Adrenal gland (tissue), 9 donors: ENCODE measurements at regions not wholly inside any gene's neighbourhood (a gene's known extent, or its start where the extent isn't known, plus 50 kb on each side); places are given as distances from the start of the nearest gene placed in this dataset.

ENCODE experiments used
- DNase-seq, 7 donors: peaks; one replicate each; pipeline ENCODE4 v3.0.0-alpha.2; 2019 to 2020
- H3K27ac ChIP-seq, 5 donors: fragments of 200-600 bp; sonication (generic) in 4 of 5; 1 replicate in 3 of 5; 2 replicates in 2 of 5; pipeline versions ENCODE4 v1.5.1 to v1.8.0; 2016 to 2020; ENCODE audit warnings: mild to moderate bottlenecking in 1 of 5
- H3K27me3 ChIP-seq: fragments of 200-600 bp; 2 replicates; pipeline ENCODE4 v1.8.0; 2021
- H3K36me3 ChIP-seq, 2 donors: fragments of 200-600 bp; replicated peaks in 1 of 2; 1 replicate in 1 of 2; 2 replicates in 1 of 2; pipeline versions ENCODE4 v1.5.1 to v1.8.0; 2018 to 2022
- H3K4me1 ChIP-seq, 2 donors: fragments of 200-600 bp; replicated peaks in 1 of 2; 1 replicate in 1 of 2; 2 replicates in 1 of 2; pipeline versions ENCODE4 v1.5.1 to v1.8.0; 2018 to 2021
- H3K4me3 ChIP-seq, 4 donors: fragments of 200-600 bp; sonication (generic) in 3 of 4; one replicate each; pipeline ENCODE4 v1.5.1; 2016 to 2018
- H3K9me3 ChIP-seq, 3 donors: fragments of 200-600 bp; sonication (generic) in 1 of 3; replicated peaks in 1 of 3; 1 replicate in 2 of 3; 2 replicates in 1 of 3; pipeline versions ENCODE4 v1.5.1 to v1.8.0; 2016 to 2021
- POLR2A ChIP-seq, 2 donors: fragments of 450-650 bp; IDR thresholded peaks; one replicate each; pipeline ENCODE4 v1.6.1; 2017; ENCODE audit warnings: antibody characterized with exemption in 2 of 2, mild to moderate bottlenecking in 2 of 2, moderate library complexity in 1 of 2
- WGBS, 4 donors: extraction: QIAGEN DNeasy Blood & Tissue Kit in 2 of 4; methylation state at CpG; one replicate each; pipeline versions ENCODE4 v1.1.5 to v1.1.7; 2013 to 2017; 5-methylcytosine and 5-hydroxymethylcytosine counted together
- intact Hi-C, 2 donors: fragments of 100-400 bp; cut with DNase I; formaldehyde crosslinking; loops; one replicate each; pipeline versions ENCODE4 v1.14.1 to v1.15.0; 2022 to 2023
- TF ChIP-seq, protein P1 (sequence below), 6 experiments: fragments of 450-650 bp in 4 of 6; fragments of 200-600 bp in 2 of 6; sonication (generic) in 1 of 6; IDR thresholded peaks; 1 replicate in 5 of 6; 2 replicates in 1 of 6; pipeline versions ENCODE4 v1.5.1 to v1.8.0; 2016 to 2021; ENCODE audit warnings: antibody characterized with exemption in 6 of 6, mild to moderate bottlenecking in 2 of 6, moderate library complexity in 1 of 6
- donor health status: healthy with polysubstance abuse.
- donor health status: Bipolar disorder and iron deficiency.
- donor health status: DM: yes; HTN: yes; CAD: no.
- donor health status: DM: no; HTN: no; CAD: no.
- donor health status: DM: no; HTN: no; CAD: no.

DNA sequence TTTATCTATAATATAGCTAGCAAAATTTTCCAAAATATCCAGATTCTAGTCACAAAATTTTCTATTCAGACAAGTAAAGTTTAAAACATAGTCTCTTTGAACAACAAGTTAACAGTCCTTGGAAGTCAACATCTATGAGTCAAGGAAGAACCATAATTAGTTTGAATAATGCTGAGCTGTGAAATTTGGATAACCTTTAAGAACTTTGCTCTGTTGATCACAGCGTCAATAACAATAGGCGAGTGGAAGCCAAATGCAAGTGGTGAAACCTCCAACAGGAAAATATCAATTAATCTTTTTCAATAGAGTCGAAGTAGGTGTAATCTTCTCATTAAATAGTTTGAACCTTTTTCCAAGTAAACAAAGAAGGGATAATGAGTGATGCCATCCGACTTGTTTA is 466.6 kb downstream of the FOXG1 start:
- no peak for DNase-seq
- Histone ChIP-seq H3K4me3 (no peak overlapping the region), H3K36me3 (no peaks in the 10 kb centered on the region), H3K27ac (no peak overlapping the region), H3K9me3 (no peaks in the 10 kb centered on the region), H3K4me1 (no peaks in the 10 kb centered on the region), H3K27me3 (no peaks in the 10 kb centered on the region)
- no peak for TF ChIP-seq POLR2A (IDR thresholded peaks at IDR 0.05)
- TF ChIP-seq, protein P1, sequence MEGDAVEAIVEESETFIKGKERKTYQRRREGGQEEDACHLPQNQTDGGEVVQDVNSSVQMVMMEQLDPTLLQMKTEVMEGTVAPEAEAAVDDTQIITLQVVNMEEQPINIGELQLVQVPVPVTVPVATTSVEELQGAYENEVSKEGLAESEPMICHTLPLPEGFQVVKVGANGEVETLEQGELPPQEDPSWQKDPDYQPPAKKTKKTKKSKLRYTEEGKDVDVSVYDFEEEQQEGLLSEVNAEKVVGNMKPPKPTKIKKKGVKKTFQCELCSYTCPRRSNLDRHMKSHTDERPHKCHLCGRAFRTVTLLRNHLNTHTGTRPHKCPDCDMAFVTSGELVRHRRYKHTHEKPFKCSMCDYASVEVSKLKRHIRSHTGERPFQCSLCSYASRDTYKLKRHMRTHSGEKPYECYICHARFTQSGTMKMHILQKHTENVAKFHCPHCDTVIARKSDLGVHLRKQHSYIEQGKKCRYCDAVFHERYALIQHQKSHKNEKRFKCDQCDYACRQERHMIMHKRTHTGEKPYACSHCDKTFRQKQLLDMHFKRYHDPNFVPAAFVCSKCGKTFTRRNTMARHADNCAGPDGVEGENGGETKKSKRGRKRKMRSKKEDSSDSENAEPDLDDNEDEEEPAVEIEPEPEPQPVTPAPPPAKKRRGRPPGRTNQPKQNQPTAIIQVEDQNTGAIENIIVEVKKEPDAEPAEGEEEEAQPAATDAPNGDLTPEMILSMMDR (IDR thresholded peaks at IDR 0.05), result no peak
- intact Hi-C loops, result no loop called here
- WGBS, 4 donors, result 41 to 48% (median 44%) methylated on average over 4 of the region's 4 CpGs

DNA sequence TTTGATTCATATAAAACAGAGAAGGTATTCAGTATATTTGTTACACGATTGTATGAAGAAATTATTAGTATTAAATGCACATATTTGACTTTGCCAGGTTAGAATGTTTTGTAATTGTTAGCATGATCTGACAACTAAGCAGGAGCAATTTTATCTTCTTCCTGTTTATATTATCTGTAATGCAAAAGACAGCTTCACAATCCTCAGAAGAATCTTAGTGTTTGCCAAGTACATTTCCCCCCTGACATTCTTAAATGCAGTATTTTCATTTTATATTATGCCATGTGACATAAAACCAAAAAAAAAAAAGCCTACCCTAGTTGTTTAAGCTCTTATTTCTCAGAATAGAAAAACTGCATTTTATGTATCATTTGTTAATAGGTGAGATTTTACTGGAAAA is 469.4 kb downstream of the FOXG1 start:
- no peak for DNase-seq
- Histone ChIP-seq H3K36me3 (no peaks in the 10 kb centered on the region), H3K27ac (no peak overlapping the region), H3K27me3 (no peaks in the 10 kb centered on the region), H3K4me1 (no peaks in the 10 kb centered on the region), H3K4me3 (no peak overlapping the region), H3K9me3 (no peaks in the 10 kb centered on the region)
- TF ChIP-seq POLR2A (IDR thresholded peaks at IDR 0.05), result no peak
- TF ChIP-seq, protein P1 (IDR thresholded peaks at IDR 0.05), result no peak
- intact Hi-C loops, result no loop called here
- WGBS, 4 donors, result 57 to 76% (median 63%) methylated on average over 1 of the region's 1 CpG

DNA sequence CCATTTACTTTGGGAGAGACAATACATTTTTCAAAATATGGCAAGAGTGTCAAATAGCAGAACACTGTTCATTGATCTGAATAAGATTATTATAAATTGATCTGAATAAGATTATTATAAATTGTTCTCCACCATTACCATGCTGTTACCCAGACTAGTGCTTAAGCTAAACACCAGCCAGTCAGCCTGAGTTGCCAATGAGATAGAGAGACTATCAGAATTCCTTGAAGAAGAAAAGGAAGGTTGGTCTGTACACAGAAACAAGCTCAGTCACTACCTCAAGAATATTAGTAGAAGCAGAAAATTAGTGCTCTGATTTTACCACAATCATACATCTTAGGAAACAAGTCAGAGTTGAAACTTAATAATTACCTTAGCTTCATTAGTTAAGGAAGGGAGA is 469.8 kb downstream of the FOXG1 start:
- DNase-seq, result no peak
- intact Hi-C loops, result no loop called here

DNA sequence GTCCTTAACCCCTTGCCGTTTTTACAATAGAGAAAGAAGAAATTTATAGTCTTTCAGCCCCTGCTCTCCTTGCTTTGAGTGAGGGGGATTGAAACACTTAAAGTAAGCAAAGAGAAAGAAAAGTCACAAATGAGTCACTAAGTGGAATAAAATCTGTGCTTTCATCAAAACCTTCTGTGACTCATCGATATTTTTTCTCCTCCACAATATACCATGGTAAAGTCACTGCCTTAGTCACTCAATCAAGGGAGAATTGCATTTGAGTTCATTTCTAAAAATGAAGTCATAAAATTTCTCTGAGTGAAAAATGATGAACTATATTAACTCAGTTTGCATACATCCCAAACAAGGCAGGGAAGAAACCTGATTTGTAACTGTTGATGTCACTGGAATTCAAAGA is 470.3 kb downstream of the FOXG1 start:
- intact Hi-C loops, result no loop called here
- Histone ChIP-seq H3K36me3 (no peaks in the 10 kb centered on the region), H3K4me1 (no peaks in the 10 kb centered on the region), H3K4me3 (no peak overlapping the region), H3K27ac (no peak overlapping the region), H3K9me3 (no peaks in the 10 kb centered on the region), H3K27me3 (no peaks in the 10 kb centered on the region)
- WGBS, 4 donors, result 34 to 39% (median 37%) methylated on average over 2 of the region's 2 CpGs
- no peak for TF ChIP-seq POLR2A (IDR thresholded peaks at IDR 0.05)
- TF ChIP-seq, protein P1 (IDR thresholded peaks at IDR 0.05), result no peak
- no peak for DNase-seq

More for the DNA sequence above, 469.8 kb downstream of the FOXG1 start:
- Histone ChIP-seq H3K27ac (no peak overlapping the region), H3K4me3 (no peak overlapping the region), H3K4me1 (no peaks in the 10 kb centered on the region), H3K9me3 (no peaks in the 10 kb centered on the region), H3K36me3 (no peaks in the 10 kb centered on the region), H3K27me3 (no peaks in the 10 kb centered on the region)
- no peak for TF ChIP-seq POLR2A (IDR thresholded peaks at IDR 0.05)
- TF ChIP-seq, protein P1 (IDR thresholded peaks at IDR 0.05), result no peak
